Natural killer cell treated with Interleukin-12 subunit alpha and Interleukin-12 subunit beta and Interleukin-15 and Interleukin-18, amount 100 ng/mL, for 72 hours (primary cell): ENCODE measurements at regions not wholly inside any gene's neighbourhood (a gene's known extent, or its start where the extent isn't known, plus 50 kb on each side); places are given as distances from the start of the nearest gene placed in this dataset.

Experiments used
- ATAC-seq, 2 donors: fragments of 150-1000 bp; cut with Tn5 transposase in 1 of 2; sonication (Bioruptor Pico), chemical (Tn5 transposase) in 1 of 2; 2 replicates each; pipeline ENCODE4 v1.10.0; 2021
- DNase-seq: peaks from one replicate; pipeline ENCODE4 v3.0.0; 2022; ENCODE audit warnings: low spot score
- H3K27ac Mint-ChIP-seq, 2 donors: 1 replicate in 1 of 2; 2 replicates in 1 of 2; pipeline ENCODE4 v1.8.0; 2022; ENCODE audit warnings: mixed read lengths in 2 of 2, mild to moderate bottlenecking in 1 of 2, moderate library complexity in 1 of 2
- H3K27me3 Mint-ChIP-seq, 2 donors: 1 replicate in 1 of 2; 2 replicates in 1 of 2; pipeline ENCODE4 v1.8.0; 2022; ENCODE audit warnings: mixed read lengths in 2 of 2
- H3K36me3 Mint-ChIP-seq: one replicate; pipeline ENCODE4 v1.8.0; 2022; ENCODE audit warnings: mixed read lengths
- H3K4me1 Mint-ChIP-seq, 2 donors: 1 replicate in 1 of 2; 2 replicates in 1 of 2; pipeline ENCODE4 v1.8.0; 2022; ENCODE audit warnings: low read depth in 2 of 2, mixed read lengths in 2 of 2, mild to moderate bottlenecking in 1 of 2
- H3K4me3 Mint-ChIP-seq: one replicate; pipeline ENCODE4 v1.8.0; 2022; ENCODE audit warnings: mixed read lengths
- H3K9me3 Mint-ChIP-seq: 2 replicates; pipeline ENCODE4 v1.8.0; 2022; ENCODE audit warnings: mixed read lengths

GRCh38 chr1:57800376-57800775 lies 376.5 kb upstream of the DAB1 start:
- Mint-ChIP-seq H3K4me1 (no peaks in the 10 kb centered on the region), H3K4me3 (no peak overlapping the region), H3K9me3 (no peaks in the 10 kb centered on the region), H3K27me3 (peaks cover 0 to 13% of the 10 kb centered on the region in 2 donors), H3K36me3 (no peaks in the 10 kb centered on the region), H3K27ac (no peak overlapping the region)
- no peak for ATAC-seq
- no peak for DNase-seq

DNA sequence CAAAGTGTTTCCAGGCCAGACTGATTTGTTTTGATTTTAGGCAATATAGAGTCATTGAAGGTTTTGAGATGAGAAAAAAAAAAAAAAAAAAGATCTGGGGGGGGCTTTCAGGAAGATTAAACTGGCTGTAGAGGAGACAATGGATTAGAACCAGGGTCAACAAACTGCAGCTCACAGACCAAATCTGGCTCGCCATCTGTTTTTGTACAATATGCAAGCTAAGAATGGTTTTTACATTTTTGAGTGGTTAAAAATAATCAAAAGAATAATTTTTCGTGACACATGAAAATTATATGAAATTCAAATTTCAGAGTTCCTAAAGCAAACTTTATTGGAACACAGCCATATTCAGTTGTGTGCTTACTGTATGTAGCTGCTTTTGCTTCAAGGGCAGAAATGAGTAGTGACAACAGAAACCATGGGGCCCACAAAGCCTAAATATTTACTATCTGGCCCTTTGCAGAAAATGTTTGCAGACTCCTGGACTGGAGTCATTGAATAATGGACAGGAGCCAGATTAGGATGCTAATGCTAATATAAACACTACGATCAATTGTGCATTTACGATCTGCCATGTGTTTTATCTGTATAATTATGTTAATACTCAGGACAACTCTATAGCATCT lies 375.7 kb upstream of the DAB1 start:
- Mint-ChIP-seq H3K27ac (no peak overlapping the region), H3K27me3 (peaks cover 0 to 13% of the 10 kb centered on the region in 2 donors), H3K4me3 (no peak overlapping the region), H3K4me1 (no peaks in the 10 kb centered on the region), H3K36me3 (no peaks in the 10 kb centered on the region), H3K9me3 (no peaks in the 10 kb centered on the region)
- DNase-seq (no peak), ATAC-seq (no peak)

GRCh38 chr1:57798543-57798942 lies 374.7 kb upstream of the DAB1 start:
- H3K27me3 Mint-ChIP-seq, result peaks cover 5 to 15% of the 10 kb centered on the region in 2 donors
- ATAC-seq (no peak), DNase-seq (no peak)
- H3K36me3 Mint-ChIP-seq, result no peaks in the 10 kb centered on the region
- no peak overlapping the region for H3K27ac Mint-ChIP-seq
- H3K9me3 Mint-ChIP-seq, result no peaks in the 10 kb centered on the region
- no peaks in the 10 kb centered on the region for H3K4me1 Mint-ChIP-seq
- H3K4me3 Mint-ChIP-seq, result no peak overlapping the region

DNA sequence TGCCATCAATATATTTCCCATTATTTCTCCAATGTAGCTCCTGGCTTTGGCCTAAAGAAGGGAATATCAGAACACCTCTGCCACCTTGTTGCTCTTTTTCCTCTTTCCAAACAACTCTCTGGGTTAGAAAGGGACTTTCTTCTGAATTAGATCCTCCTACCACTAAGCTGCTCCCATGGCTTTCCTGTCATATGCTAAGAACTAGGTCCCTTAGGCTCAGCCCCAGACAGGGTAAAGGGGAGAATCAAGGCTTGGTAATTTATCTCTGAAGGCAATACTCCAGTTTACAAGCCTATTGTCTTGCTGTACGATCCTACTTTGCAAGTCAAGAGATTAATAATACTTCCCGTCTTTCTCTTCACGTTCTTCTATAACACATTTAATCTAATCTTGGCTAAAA lies 373.2 kb upstream of the DAB1 start:
- no peaks in the 10 kb centered on the region for H3K9me3 Mint-ChIP-seq
- H3K27me3 Mint-ChIP-seq, result peaks cover 11 to 16% of the 10 kb centered on the region in 2 donors
- no peak overlapping the region for H3K27ac Mint-ChIP-seq
- H3K36me3 Mint-ChIP-seq, result no peaks in the 10 kb centered on the region
- H3K4me3 Mint-ChIP-seq, result no peak overlapping the region
- DNase-seq (no peak), ATAC-seq (no peak)
- H3K4me1 Mint-ChIP-seq, result no peaks in the 10 kb centered on the region

GRCh38 chr1:57796616-57797015 lies 372.8 kb upstream of the DAB1 start:
- DNase-seq, result no peak

DNA sequence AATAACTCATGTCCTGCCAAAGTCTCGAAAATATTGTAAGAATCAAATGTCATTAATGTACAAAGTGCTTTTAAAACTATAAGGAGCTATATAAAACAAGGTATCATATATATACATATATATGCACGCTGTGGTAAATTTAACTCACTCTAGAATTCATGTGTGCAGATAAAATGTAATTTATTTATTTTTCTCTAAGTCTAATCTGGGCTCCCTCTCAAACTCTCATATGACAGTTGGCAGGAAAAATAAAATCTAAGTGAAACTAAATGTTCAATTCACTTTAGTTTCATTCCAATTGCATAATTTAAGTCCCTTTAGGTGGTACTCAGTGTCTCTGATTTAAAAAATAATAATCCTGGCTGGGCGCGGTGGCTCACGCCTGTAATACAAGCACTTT lies 372.0 kb upstream of the DAB1 start:
- no peak for ATAC-seq
- no peak overlapping the region for H3K4me3 Mint-ChIP-seq
- no peak for DNase-seq
- no peak overlapping the region for H3K27ac Mint-ChIP-seq
- no peaks in the 10 kb centered on the region for H3K4me1 Mint-ChIP-seq
- H3K9me3 Mint-ChIP-seq, result no peaks in the 10 kb centered on the region
- no peaks in the 10 kb centered on the region for H3K36me3 Mint-ChIP-seq
- H3K27me3 Mint-ChIP-seq, result peaks cover 15 to 17% of the 10 kb centered on the region in 2 donors

More at GRCh38 chr1:57796616-57797015, 372.8 kb upstream of the DAB1 start:
- Mint-ChIP-seq H3K4me1 (no peaks in the 10 kb centered on the region), H3K27ac (no peak overlapping the region), H3K4me3 (no peak overlapping the region), H3K9me3 (no peaks in the 10 kb centered on the region), H3K27me3 (peaks cover 15 to 17% of the 10 kb centered on the region in 2 donors), H3K36me3 (no peaks in the 10 kb centered on the region)
- ATAC-seq, result no peak

DNA sequence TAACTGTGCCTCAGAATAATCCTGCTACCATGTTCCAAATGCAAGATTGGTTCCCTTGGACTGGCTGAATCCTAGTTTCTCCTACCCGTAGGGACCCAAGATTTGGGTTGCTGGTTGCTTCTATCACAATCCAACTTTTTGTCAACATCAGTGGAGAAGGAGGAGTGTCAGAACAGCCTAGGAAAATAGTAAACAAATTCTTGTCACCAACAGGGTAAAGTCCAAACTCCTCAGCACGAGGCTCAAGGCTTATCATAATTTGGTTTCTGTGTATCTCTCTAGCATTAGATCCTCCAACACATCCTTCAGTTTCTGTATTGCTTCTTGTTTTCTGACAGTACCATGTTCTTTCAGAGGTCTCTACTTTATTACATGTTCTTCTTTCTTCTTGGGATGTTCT lies 370.2 kb upstream of the DAB1 start:
- no peak overlapping the region for H3K4me3 Mint-ChIP-seq
- H3K36me3 Mint-ChIP-seq, result no peaks in the 10 kb centered on the region
- no peaks in the 10 kb centered on the region for H3K4me1 Mint-ChIP-seq
- DNase-seq, result no peak
- H3K27me3 Mint-ChIP-seq, result peaks cover 15% of the 10 kb centered on the region in 2 donors
- H3K9me3 Mint-ChIP-seq, result no peaks in the 10 kb centered on the region
- H3K27ac Mint-ChIP-seq, result no peak overlapping the region
- ATAC-seq, result no peak

- H3K27me3 Mint-ChIP-seq, result peaks cover 4 to 15% of the 10 kb centered on the region in 2 donors
- no peaks in the 10 kb centered on the region for H3K36me3 Mint-ChIP-seq
- no peaks in the 10 kb centered on the region for H3K9me3 Mint-ChIP-seq
- DNase-seq (no peak), ATAC-seq (no peak)
- H3K4me3 Mint-ChIP-seq, result no peak overlapping the region
- no peak overlapping the region for H3K27ac Mint-ChIP-seq
- no peaks in the 10 kb centered on the region for H3K4me1 Mint-ChIP-seq
These were observed 367.6 kb upstream of the DAB1 start for GRCh38 chr1:57791497-57791896.

DNA sequence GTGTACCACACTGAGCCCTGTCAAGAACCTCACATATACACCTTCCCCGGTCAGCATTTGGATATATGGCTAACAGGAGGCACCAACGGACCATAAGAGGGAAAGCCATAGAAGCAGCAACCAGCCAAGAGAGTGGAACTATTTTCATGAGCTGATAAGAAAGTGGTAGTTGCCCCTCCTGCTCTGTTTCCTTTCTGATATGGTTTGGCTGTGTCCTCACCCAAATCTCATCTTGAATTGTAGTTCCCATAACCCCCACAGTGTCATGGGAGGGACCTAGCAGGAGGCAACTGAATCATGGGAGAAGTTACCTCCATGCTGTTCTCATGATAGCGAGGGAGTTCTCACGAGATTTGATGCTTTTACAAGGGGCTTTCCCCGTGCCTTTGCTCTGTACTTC lies 366.1 kb upstream of the DAB1 start:
- H3K36me3 Mint-ChIP-seq, result no peaks in the 10 kb centered on the region
- DNase-seq (no peak), ATAC-seq (peak in 1 of 2 donors; percentile 9)
- H3K27me3 Mint-ChIP-seq, result peaks cover 4 to 15% of the 10 kb centered on the region in 2 donors
- H3K4me1 Mint-ChIP-seq, result no peaks in the 10 kb centered on the region
- no peak overlapping the region for H3K27ac Mint-ChIP-seq
- H3K9me3 Mint-ChIP-seq, result no peaks in the 10 kb centered on the region
- no peak overlapping the region for H3K4me3 Mint-ChIP-seq

GRCh38 chr1:57788313-57788712 lies 364.5 kb upstream of the DAB1 start:
- H3K36me3 Mint-ChIP-seq, result no peaks in the 10 kb centered on the region
- ATAC-seq, result no peak
- H3K4me1 Mint-ChIP-seq, result no peaks in the 10 kb centered on the region
- H3K9me3 Mint-ChIP-seq, result no peaks in the 10 kb centered on the region
- no peak for DNase-seq
- H3K27ac Mint-ChIP-seq, result no peak overlapping the region
- H3K27me3 Mint-ChIP-seq, result peaks cover 5 to 10% of the 10 kb centered on the region in 2 donors
- no peak overlapping the region for H3K4me3 Mint-ChIP-seq

GRCh38 chr1:57784356-57784755 lies 360.5 kb upstream of the DAB1 start:
- ATAC-seq (no peak), DNase-seq (no peak)
- Mint-ChIP-seq H3K9me3 (no peaks in the 10 kb centered on the region), H3K27ac (no peak overlapping the region), H3K27me3 (peaks cover under 1 to 3% of the 10 kb centered on the region in 2 donors), H3K36me3 (no peaks in the 10 kb centered on the region), H3K4me3 (no peak overlapping the region), H3K4me1 (peaks cover 4 to 5% of the 10 kb centered on the region in 2 donors)

- peaks cover 4 to 5% of the 10 kb centered on the region in 2 donors for H3K4me1 Mint-ChIP-seq
- no peak overlapping the region for H3K27ac Mint-ChIP-seq
- peaks cover 13 to 20% of the 10 kb centered on the region in 2 donors for H3K27me3 Mint-ChIP-seq
- DNase-seq (no peak), ATAC-seq (no peak)
- no peaks in the 10 kb centered on the region for H3K9me3 Mint-ChIP-seq
- no peak overlapping the region for H3K4me3 Mint-ChIP-seq
- peaks cover 4% of the 10 kb centered on the region for H3K36me3 Mint-ChIP-seq
These were observed 358.5 kb upstream of the DAB1 start for GRCh38 chr1:57782357-57782756.

DNA sequence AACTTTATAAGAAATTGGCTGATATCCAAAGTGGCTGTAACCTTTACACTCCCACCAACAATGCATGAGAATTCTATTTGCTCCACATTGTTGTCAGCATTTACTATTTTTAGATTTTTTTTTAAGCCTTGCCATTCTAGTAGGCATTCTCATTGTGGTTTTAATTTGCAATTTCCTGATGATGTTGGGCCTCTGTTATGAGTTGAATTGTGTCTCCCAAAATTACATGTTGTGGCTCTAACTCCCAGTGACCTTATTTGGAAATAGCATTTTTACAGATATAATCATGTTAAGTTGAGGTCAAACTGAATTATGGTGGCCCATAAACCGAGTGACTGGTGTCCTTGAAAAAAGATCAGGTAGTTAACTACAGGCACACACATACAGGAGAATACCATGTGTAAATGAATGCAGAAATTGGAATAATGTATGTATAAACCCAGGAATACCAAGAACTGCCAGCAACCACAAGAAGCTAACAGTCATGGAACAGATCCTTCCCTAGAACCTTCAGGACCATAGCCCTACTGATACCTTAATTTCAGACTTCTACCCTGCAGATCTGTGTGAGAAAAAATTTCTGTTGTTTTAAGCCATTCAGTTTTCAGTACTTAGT lies 348.8 kb upstream of the DAB1 start:
- Mint-ChIP-seq H3K4me1 (no peaks in the 10 kb centered on the region), H3K4me3 (no peak overlapping the region), H3K27me3 (peaks cover under 1 to 5% of the 10 kb centered on the region in 2 donors), H3K36me3 (peaks cover 2% of the 10 kb centered on the region), H3K9me3 (no peaks in the 10 kb centered on the region), H3K27ac (no peak overlapping the region)
- no peak for ATAC-seq
- DNase-seq, result no peak

- Mint-ChIP-seq H3K4me3 (no peak overlapping the region), H3K27ac (no peak overlapping the region), H3K9me3 (no peaks in the 10 kb centered on the region), H3K27me3 (peaks cover 6 to 9% of the 10 kb centered on the region in 2 donors), H3K4me1 (no peaks in the 10 kb centered on the region), H3K36me3 (no peaks in the 10 kb centered on the region)
- no peak for ATAC-seq
- DNase-seq, result no peak
These were observed 346.9 kb upstream of the DAB1 start for GRCh38 chr1:57770772-57771171.

DNA sequence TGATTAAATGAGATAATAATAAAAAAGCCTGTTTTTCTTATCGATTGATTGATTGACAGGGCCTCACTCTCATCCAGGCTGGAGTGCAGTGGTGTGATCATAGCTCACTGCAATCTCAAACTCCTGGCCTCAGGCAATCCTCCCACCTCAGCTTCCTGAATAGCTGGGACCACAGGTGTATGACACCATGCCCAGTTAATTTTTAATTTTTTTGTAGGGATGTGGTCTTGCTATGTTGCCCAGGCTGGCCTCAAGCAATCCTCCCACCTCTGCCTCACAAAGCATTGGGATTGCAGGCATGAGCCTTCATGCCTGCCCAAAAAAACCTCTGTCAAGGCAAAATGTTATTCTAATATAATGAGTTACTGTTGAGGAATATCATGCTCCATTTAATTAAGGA lies 346.4 kb upstream of the DAB1 start:
- H3K36me3 Mint-ChIP-seq, result no peaks in the 10 kb centered on the region

More for the DNA sequence above, 346.4 kb upstream of the DAB1 start:
- DNase-seq (no peak), ATAC-seq (no peak)
- Mint-ChIP-seq H3K9me3 (no peaks in the 10 kb centered on the region), H3K4me3 (no peak overlapping the region), H3K27ac (no peak overlapping the region), H3K4me1 (no peaks in the 10 kb centered on the region), H3K27me3 (peaks cover 6 to 11% of the 10 kb centered on the region in 2 donors)
